ENCODE measurements at regions not wholly inside any gene's neighbourhood (a gene's known extent, or its start where the extent isn't known, plus 50 kb on each side); places are given as distances from the start of the nearest gene placed in this dataset.

- DNase-seq = no peak
Observed at GRCh38 chr14:44142006-44142405, 365.1 kb downstream of the FSCB start.

- no peak for DNase-seq
Observed at GRCh38 chr14:44135972-44136371, 371.1 kb downstream of the FSCB start.

- no peak for DNase-seq
Observed at GRCh38 chr14:44131861-44132260, 375.2 kb downstream of the FSCB start.

GRCh38 chr14:44113769-44114730 is 393.0 kb downstream of the FSCB start:
- DNase-seq = no peak

GRCh38 chr14:44112774-44113460 is 394.2 kb downstream of the FSCB start:
- no peak for DNase-seq

- DNase-seq = no peak
Observed at GRCh38 chr14:44109036-44109435, 398.0 kb downstream of the FSCB start.

GRCh38 chr14:44108601-44109000 is 398.5 kb downstream of the FSCB start:
- DNase-seq = no peak

GRCh38 chr14:44107156-44107555 is 399.9 kb downstream of the FSCB start:
- no peak for DNase-seq

- no peak for DNase-seq
Observed at GRCh38 chr14:44099743-44100488, 407.2 kb downstream of the FSCB start.

- DNase-seq = no peak
Observed at GRCh38 chr14:44081146-44081545, 425.9 kb downstream of the FSCB start.

- no peak for DNase-seq
Observed at GRCh38 chr14:44070046-44070445, 437.0 kb downstream of the FSCB start.

GRCh38 chr14:44053422-44053821 is 453.7 kb downstream of the FSCB start:
- no peak for DNase-seq

- DNase-seq = no peak
Observed at GRCh38 chr14:44041700-44042099, 465.4 kb downstream of the FSCB start.

- DNase-seq = no peak
Observed at GRCh38 chr14:44040561-44040960, 466.5 kb downstream of the FSCB start.

- no peak for DNase-seq
Observed at GRCh38 chr14:44036248-44036647, 470.8 kb downstream of the FSCB start.

- DNase-seq = no peak
Observed at GRCh38 chr14:44035707-44036106, 471.4 kb downstream of the FSCB start.

GRCh38 chr14:44030831-44031383 is 476.2 kb downstream of the FSCB start:
- DNase-seq = no peak

GRCh38 chr14:44029933-44030332 is 477.1 kb downstream of the FSCB start:
- DNase-seq = no peak

- DNase-seq = no peak
Observed at GRCh38 chr14:44027397-44027796, 479.7 kb downstream of the FSCB start.

GRCh38 chr14:44010595-44010994 is 496.5 kb downstream of the FSCB start:
- no peak for DNase-seq

GRCh38 chr14:44010071-44010470 is 497.0 kb downstream of the FSCB start:
- DNase-seq = no peak

- DNase-seq = no peak
Observed at GRCh38 chr14:44009642-44010041, 497.4 kb downstream of the FSCB start.

- DNase-seq = no peak
Observed at GRCh38 chr14:43988989-43989388, 518.1 kb downstream of the FSCB start.
